Ovary (tissue), 3 donors: ENCODE measurements at regions not wholly inside any gene's neighbourhood (a gene's known extent, or its start where the extent isn't known, plus 50 kb on each side); places are given as distances from the start of the nearest gene placed in this dataset.

Source experiments
- CTCF ChIP-seq, 3 donors: fragments of 450-650 bp in 2 of 3; fragments of 200-600 bp in 1 of 3; IDR thresholded peaks; one replicate each; pipeline versions ENCODE4 v1.5.1 to v1.8.0; 2016 to 2022; ENCODE audit warnings: antibody characterized with exemption in 3 of 3, mild to moderate bottlenecking in 1 of 3
- POLR2A ChIP-seq: fragments of 450-650 bp; IDR thresholded peaks from one replicate; pipeline ENCODE4 v1.6.1; 2017; ENCODE audit warnings: antibody characterized with exemption, mild to moderate bottlenecking, moderate library complexity
- donor health status: DM: no; HTN: no; CAD: no.

DNA sequence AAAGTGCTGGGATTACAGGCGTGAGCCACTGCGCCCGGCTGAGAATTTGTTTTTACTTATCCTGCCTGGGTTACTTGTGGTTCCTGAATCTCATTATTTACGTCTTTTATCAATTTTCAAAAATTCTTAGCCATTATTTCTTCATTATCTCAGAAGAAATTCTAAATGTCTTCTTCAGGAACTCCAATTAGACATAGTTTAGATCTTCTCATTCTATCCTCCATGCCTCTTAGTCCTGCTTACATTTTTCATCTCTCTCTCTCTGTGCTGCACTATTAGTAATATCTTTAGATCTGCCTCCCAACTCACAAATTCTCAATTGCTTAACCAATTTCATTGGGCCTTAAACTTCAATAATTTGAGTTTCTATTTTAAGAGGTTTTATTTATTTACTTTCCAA lies 124.4 kb upstream of the MRPS22 start:
- no peak for TF ChIP-seq POLR2A
- no peak for TF ChIP-seq CTCF (IDR thresholded peaks at IDR 0.05)
